Endothelial cell of umbilical vein (primary cell): ENCODE measurements at regions not wholly inside any gene's neighbourhood (a gene's known extent, or its start where the extent isn't known, plus 50 kb on each side); places are given as distances from the start of the nearest gene placed in this dataset.

Experiments
- BruUV-seq: library from RNA; stranded (reverse); fragments of 400-500 nt; replicated peaks from 2 replicates; lab custom pipeline; 2021; lab: Mats Ljungman, UMichigan
- CTCF ChIA-PET: fragments of 300-600, 350-600 bp; sonication (Branson Sonifier 250); formaldehyde crosslinking; loops from one replicate; lab custom pipeline; 2021; ENCODE audit warnings: antibody characterized with exemption, inconsistent platforms; lab: Charles Lee
- POLR2A ChIA-PET: fragments of 300-600, 350-600 bp; sonication (Branson Sonifier 250); formaldehyde crosslinking; loops from one replicate; lab custom pipeline; 2021; ENCODE audit warnings: antibody characterized with exemption, inconsistent platforms; lab: Charles Lee
- DNase-seq: peaks from one replicate; pipeline ENCODE4 v3.0.0-alpha.2; 2011; ENCODE audit warnings: low read depth, low spot score
- FAIRE-seq: peaks from 2 replicates; lab custom pipeline; 2011; peaks lifted over from hg19 to GRCh38; lab: Jason Lieb, UNC
- H2AFZ ChIP-seq: 2 replicates; pipeline ENCODE4 v1.6.0; 2012; ENCODE audit warnings: low read depth, low read length, control low read depth, inconsistent platforms
- H3K27ac ChIP-seq: 2 replicates; pipeline ENCODE4 v1.5.1; 2011; ENCODE audit warnings: low read depth, mild to moderate bottlenecking, control low read depth, low read length, moderate library complexity; ENCODE audit not compliant: insufficient read depth
- H3K27me3 ChIP-seq, 2 experiments: 2 replicates each; pipeline versions ENCODE4 v1.6.0 to v1.6.1; 2011; ENCODE audit warnings: low read length in 2 of 2, mixed read lengths in 1 of 2; ENCODE audit not compliant: control insufficient read depth in 2 of 2, insufficient read depth in 2 of 2
- H3K36me3 ChIP-seq, 2 experiments: 2 replicates in 1 of 2; 3 replicates in 1 of 2; pipeline ENCODE4 v1.5.1; 2011; ENCODE audit warnings: low read length in 2 of 2, mild to moderate bottlenecking in 1 of 2, moderate library complexity in 1 of 2; ENCODE audit not compliant: control insufficient read depth in 2 of 2, insufficient read depth in 2 of 2; ENCODE audit errors: extremely low read depth in 1 of 2
- H3K4me1 ChIP-seq: 3 replicates; pipeline ENCODE4 v1.5.1; 2011; ENCODE audit warnings: mild to moderate bottlenecking, low read length; ENCODE audit not compliant: control insufficient read depth, insufficient read depth; ENCODE audit errors: extremely low read depth
- H3K4me2 ChIP-seq: 2 replicates; pipeline ENCODE4 v1.6.1; 2011; ENCODE audit warnings: low read length, control low read depth, mixed read lengths; ENCODE audit not compliant: insufficient read depth
- H3K4me3 ChIP-seq, 3 experiments: fragments of 200-600 bp in 1 of 3; sonication (generic), shearing (Covaris generic) in 1 of 3; replicated peaks in 1 of 3; 2 replicates each; pipeline ENCODE4 v1.5.1; 2011 to 2016; ENCODE audit warnings: control low read depth in 3 of 3, low read length in 3 of 3, mild to moderate bottlenecking in 2 of 3, inconsistent platforms in 1 of 3, low read depth in 1 of 3, moderate library complexity in 1 of 3; ENCODE audit not compliant: insufficient read depth in 1 of 3
- H3K79me2 ChIP-seq: 2 replicates; pipeline ENCODE4 v1.6.0; 2012; ENCODE audit warnings: low read length, inconsistent platforms; ENCODE audit not compliant: control insufficient read depth, insufficient read depth
- H3K9ac ChIP-seq: replicated peaks from 2 replicates; pipeline ENCODE3; 2011; ENCODE audit warnings: low read length, control low read depth; ENCODE audit not compliant: insufficient read depth; ENCODE audit errors: extremely low read depth
- H3K9me1 ChIP-seq: replicated peaks from 3 replicates; pipeline ENCODE4 v1.6.0; 2011; ENCODE audit warnings: mild to moderate bottlenecking, low read length; ENCODE audit not compliant: control insufficient read depth, insufficient read depth; ENCODE audit errors: extremely low read depth
- H3K9me3 ChIP-seq: replicated peaks from 2 replicates; pipeline ENCODE4 v1.5.1; 2012; ENCODE audit warnings: low read length, inconsistent platforms; ENCODE audit not compliant: control insufficient read depth, insufficient read depth
- H4K20me1 ChIP-seq: replicated peaks from 2 replicates; pipeline ENCODE3; 2011; ENCODE audit warnings: mild to moderate bottlenecking, low read length; ENCODE audit not compliant: control insufficient read depth, insufficient read depth; ENCODE audit errors: extremely low read depth
- FOS ChIP-seq: IDR thresholded peaks from 2 replicates; pipeline ENCODE4 v1.6.1; 2011; ENCODE audit warnings: mild to moderate bottlenecking, low read length, moderate library complexity, borderline replicate concordance; ENCODE audit not compliant: insufficient read depth
- GATA2 ChIP-seq: IDR thresholded peaks from 2 replicates; pipeline ENCODE4 v1.7.0; 2011; ENCODE audit warnings: low read depth, mild to moderate bottlenecking, moderate library complexity, mixed read lengths, low read length; ENCODE audit not compliant: insufficient read length, insufficient read depth
- MYC ChIP-seq: IDR thresholded peaks from one replicate; pipeline ENCODE4 v1.6.1; 2011; ENCODE audit warnings: mild to moderate bottlenecking, low read depth, low read length
- POLR2A ChIP-seq: IDR thresholded peaks from 2 replicates; pipeline ENCODE4 v1.6.1; 2012; ENCODE audit warnings: low read depth, mild to moderate bottlenecking, control low read depth, low read length
- dilution Hi-C: fragments of 300-500 bp; cut with MboI; formaldehyde crosslinking; loops from one replicate; pipeline ENCODE4 v1.15.0; 2019; ENCODE audit warnings: low sequenced_read_pairs; ENCODE audit not compliant: extremely low pct_ligation_motif_present
- intact Hi-C: fragments of 100-400 bp; cut with micrococcal nuclease; formaldehyde crosslinking; loops from one replicate; pipeline ENCODE4 v1.10.0; 2022
- TF ChIP-seq, protein P1 (sequence below), 2 donors: IDR thresholded peaks; 1 replicate in 1 of 2; 2 replicates in 1 of 2; pipeline ENCODE4 v1.5.1; 2011; ENCODE audit warnings: low read length in 2 of 2, mild to moderate bottlenecking in 2 of 2, moderate library complexity in 2 of 2, control low read depth in 1 of 2, inconsistent platforms in 1 of 2, low read depth in 1 of 2; ENCODE audit not compliant: insufficient read depth in 1 of 2; ENCODE audit errors: extremely low read depth in 1 of 2

DNA sequence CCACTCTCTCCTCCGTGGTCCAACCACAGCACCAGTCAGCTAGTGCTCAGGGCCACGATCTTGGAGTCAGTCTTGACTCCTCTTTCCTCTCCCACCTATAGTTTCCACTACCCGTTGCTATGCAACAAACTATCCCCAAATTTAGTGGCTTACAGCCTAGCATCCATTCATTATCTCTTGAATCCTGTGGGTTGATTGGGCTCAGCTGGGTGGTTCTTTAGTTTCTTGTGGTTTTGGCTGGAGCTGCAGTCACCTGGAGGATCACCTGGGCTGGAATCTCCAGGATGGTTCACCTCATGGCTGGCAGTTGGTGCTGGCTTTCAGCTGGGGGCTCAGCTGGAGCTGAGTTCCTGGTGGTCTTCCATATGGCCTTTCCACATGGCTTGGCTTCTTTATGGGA is 149.9 kb downstream of the ASB1 start:
- CTCF ChIA-PET = no interaction called here
- DNase-seq (no peak), FAIRE-seq (no peak)
- no peaks in the 10 kb centered on the region for H3K9me1 ChIP-seq
- H3K79me2 ChIP-seq = no peaks in the 10 kb centered on the region
- H2AFZ ChIP-seq = no peak overlapping the region
- H3K4me1 ChIP-seq = no peaks in the 10 kb centered on the region
- no peaks in the 10 kb centered on the region for H3K36me3 ChIP-seq
- intact Hi-C loops (no loop called here), dilution Hi-C loops (no loop called here)
- POLR2A ChIA-PET = no interaction called here
- H3K27ac ChIP-seq = no peak overlapping the region
- no peaks in the 10 kb centered on the region for H4K20me1 ChIP-seq
- no peak overlapping the region for H3K4me2 ChIP-seq
- BruUV-seq = no TSS peak
- TF ChIP-seq, protein P1, sequence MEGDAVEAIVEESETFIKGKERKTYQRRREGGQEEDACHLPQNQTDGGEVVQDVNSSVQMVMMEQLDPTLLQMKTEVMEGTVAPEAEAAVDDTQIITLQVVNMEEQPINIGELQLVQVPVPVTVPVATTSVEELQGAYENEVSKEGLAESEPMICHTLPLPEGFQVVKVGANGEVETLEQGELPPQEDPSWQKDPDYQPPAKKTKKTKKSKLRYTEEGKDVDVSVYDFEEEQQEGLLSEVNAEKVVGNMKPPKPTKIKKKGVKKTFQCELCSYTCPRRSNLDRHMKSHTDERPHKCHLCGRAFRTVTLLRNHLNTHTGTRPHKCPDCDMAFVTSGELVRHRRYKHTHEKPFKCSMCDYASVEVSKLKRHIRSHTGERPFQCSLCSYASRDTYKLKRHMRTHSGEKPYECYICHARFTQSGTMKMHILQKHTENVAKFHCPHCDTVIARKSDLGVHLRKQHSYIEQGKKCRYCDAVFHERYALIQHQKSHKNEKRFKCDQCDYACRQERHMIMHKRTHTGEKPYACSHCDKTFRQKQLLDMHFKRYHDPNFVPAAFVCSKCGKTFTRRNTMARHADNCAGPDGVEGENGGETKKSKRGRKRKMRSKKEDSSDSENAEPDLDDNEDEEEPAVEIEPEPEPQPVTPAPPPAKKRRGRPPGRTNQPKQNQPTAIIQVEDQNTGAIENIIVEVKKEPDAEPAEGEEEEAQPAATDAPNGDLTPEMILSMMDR (IDR thresholded peaks at IDR 0.05; ENCODE audit: extremely low read depth in 1 of 2, insufficient read depth in 1 of 2, low read depth in 1 of 2, low read length in 2 of 2) = no peak
- no peak for TF ChIP-seq POLR2A
- no peak for TF ChIP-seq MYC
- H3K9ac ChIP-seq = no peak overlapping the region
- H3K4me3 ChIP-seq = no peak overlapping the region
- H3K27me3 ChIP-seq = no peaks in the 10 kb centered on the region
- no peaks in the 10 kb centered on the region for H3K9me3 ChIP-seq

DNA sequence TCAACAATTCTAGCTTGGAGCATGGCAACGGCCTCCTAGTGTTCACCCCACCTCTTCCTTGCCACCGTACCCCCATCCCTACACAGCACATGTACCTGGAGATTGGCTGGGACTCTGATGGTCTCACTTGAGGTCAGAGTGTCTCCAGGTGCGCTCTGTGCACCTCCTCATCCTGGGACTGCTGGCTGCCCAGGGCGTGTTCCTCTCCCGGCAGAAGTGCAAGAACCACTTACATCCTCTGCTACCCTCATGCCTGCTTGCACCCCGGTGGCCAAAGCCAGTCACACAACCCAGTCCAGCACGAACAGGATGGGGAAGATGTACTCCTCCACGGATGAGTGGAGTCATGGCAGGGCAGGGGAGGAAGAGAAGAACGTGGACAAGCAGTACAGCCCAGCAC is 151.5 kb downstream of the ASB1 start:
- dilution Hi-C loops (no loop called here), intact Hi-C loops (no loop called here)
- Histone ChIP-seq H3K9ac (no peak overlapping the region), H3K4me3 (no peak overlapping the region), H3K9me3 (no peaks in the 10 kb centered on the region), H3K36me3 (no peaks in the 10 kb centered on the region), H3K27ac (no peak overlapping the region), H4K20me1 (no peaks in the 10 kb centered on the region), H3K79me2 (no peaks in the 10 kb centered on the region), H3K27me3 (no peaks in the 10 kb centered on the region), H3K4me2 (no peak overlapping the region), H2AFZ (no peak overlapping the region), H3K4me1 (no peaks in the 10 kb centered on the region), H3K9me1 (no peaks in the 10 kb centered on the region)
- TF ChIP-seq GATA2 (no peak), POLR2A (no peak), FOS (no peak), MYC (no peak)
- POLR2A ChIA-PET = no interaction called here
- BruUV-seq = no TSS peak
- CTCF ChIA-PET = no interaction called here
- DNase-seq (no peak), FAIRE-seq (no peak)
